Peyer's patch (tissue), 4 donors: ENCODE measurements at regions not wholly inside any gene's neighbourhood (a gene's known extent, or its start where the extent isn't known, plus 50 kb on each side); places are given as distances from the start of the nearest gene placed in this dataset.

Experiments
- DNase-seq, 3 donors: peaks; one replicate each; pipeline ENCODE4 v3.0.0-alpha.2; 2017 to 2019
- H3K27ac ChIP-seq, 4 donors: fragments of 200-600 bp; sonication (generic); one replicate each; pipeline ENCODE4 v1.5.1; 2016 to 2019
- H3K27me3 ChIP-seq, 2 donors: fragments of 200-600 bp; sonication (generic); one replicate each; pipeline ENCODE4 v1.5.1; 2019
- H3K36me3 ChIP-seq, 3 donors: fragments of 200-600 bp; sonication (generic); one replicate each; pipeline ENCODE4 v1.5.1; 2016 to 2019
- H3K4me1 ChIP-seq, 4 donors: fragments of 200-600 bp; sonication (generic); one replicate each; pipeline ENCODE4 v1.5.1; 2016 to 2019
- H3K4me3 ChIP-seq, 4 donors: fragments of 200-600 bp; sonication (generic); 1 replicate in 3 of 4; 2 replicates in 1 of 4; pipeline ENCODE4 v1.5.1; 2016 to 2019; ENCODE audit warnings: mild to moderate bottlenecking in 1 of 4
- H3K9me3 ChIP-seq, 4 donors: fragments of 200-600 bp; sonication (generic); one replicate each; pipeline ENCODE4 v1.5.1; 2016 to 2019; ENCODE audit warnings: mild to moderate bottlenecking in 1 of 4
- CTCF ChIP-seq, 6 experiments: fragments of 450-650 bp in 4 of 6; fragments of 200-600 bp in 2 of 6; sonication (generic) in 1 of 6; IDR thresholded peaks; one replicate each; pipeline ENCODE4 v1.5.1; 2017 to 2019; ENCODE audit warnings: antibody characterized with exemption in 6 of 6, mild to moderate bottlenecking in 3 of 6, moderate library complexity in 1 of 6
- POLR2A ChIP-seq, 2 donors: fragments of 450-650 bp; IDR thresholded peaks; one replicate each; pipeline ENCODE4 v1.5.1; 2017; ENCODE audit warnings: antibody characterized with exemption in 2 of 2, mild to moderate bottlenecking in 2 of 2, moderate library complexity in 2 of 2

GRCh38 chr16:14002416-14002990 is 68.6 kb upstream of the MRTFB start:
- TF ChIP-seq CTCF (IDR thresholded peaks at IDR 0.05) (no peak), POLR2A (IDR thresholded peaks at IDR 0.05) (no peak)
- Histone ChIP-seq H3K9me3 (no peaks in the 10 kb centered on the region), H3K27ac (peak overlapping the region in 3 of 4 donors; percentile 2 to 37 (median 35)), H3K27me3 (no peaks in the 10 kb centered on the region), H3K4me1 (peaks cover 0 to 13% (median 4%) of the 10 kb centered on the region in 4 donors), H3K36me3 (no peaks in the 10 kb centered on the region), H3K4me3 (no peak overlapping the region)
- no peak for DNase-seq

GRCh38 chr16:14003074-14003570 is 68.0 kb upstream of the MRTFB start:
- H3K4me3 ChIP-seq = peak overlapping the region in 2 of 4 donors; percentile 16 to 27
- peaks cover 0 to 11% (median 2%) of the 10 kb centered on the region in 4 donors for H3K4me1 ChIP-seq
- no peaks in the 10 kb centered on the region for H3K36me3 ChIP-seq
- no peaks in the 10 kb centered on the region for H3K27me3 ChIP-seq
- TF ChIP-seq POLR2A (IDR thresholded peaks at IDR 0.05) (no peak), CTCF (IDR thresholded peaks at IDR 0.05) (no peak)
- DNase-seq = peak in 2 of 3 donors; percentile 41 to 55
- peak overlapping the region in 3 of 4 donors; percentile 2 to 37 (median 35) for H3K27ac ChIP-seq
- H3K9me3 ChIP-seq = no peaks in the 10 kb centered on the region

DNA sequence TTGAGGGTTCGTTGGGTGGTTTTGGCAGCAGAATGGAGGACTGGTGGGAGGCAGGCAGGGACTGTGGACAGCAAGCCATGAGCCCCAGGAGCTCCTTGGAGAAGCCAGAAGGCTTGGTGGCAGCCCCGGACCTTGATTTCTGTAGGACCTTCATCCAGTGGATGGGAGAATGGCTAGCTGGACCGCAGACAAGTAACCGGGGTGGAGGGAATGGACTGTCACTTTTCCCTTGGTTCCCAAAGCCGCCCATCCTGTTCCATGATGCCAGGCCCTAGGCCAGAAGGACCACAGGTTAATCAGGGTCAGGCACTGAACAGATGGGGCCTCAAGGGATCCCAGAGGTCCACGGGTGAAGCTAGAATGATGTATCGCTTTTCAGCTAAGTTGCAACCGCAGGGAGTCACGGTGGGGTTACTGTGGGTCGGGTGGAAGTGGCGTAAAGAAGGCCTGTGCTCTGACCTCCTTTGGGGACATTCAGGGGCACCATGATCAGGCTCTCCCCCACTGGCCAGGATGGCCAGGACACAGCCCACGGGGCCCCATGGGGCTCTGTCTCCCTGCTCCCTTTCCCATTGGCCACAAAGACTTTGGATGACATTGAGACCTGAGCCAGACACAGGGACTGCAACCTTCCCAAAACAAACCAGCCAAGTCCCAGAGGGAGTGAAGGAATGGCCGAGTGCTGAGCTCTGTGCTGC is 66.9 kb upstream of the MRTFB start:
- H3K27ac ChIP-seq = peak overlapping the region in 1 of 4 donors; percentile 35
- TF ChIP-seq CTCF (IDR thresholded peaks at IDR 0.05) (no peak), POLR2A (IDR thresholded peaks at IDR 0.05) (no peak)
- H3K9me3 ChIP-seq = no peaks in the 10 kb centered on the region

GRCh38 chr16:14004729-14005315 is 66.3 kb upstream of the MRTFB start:
- peak overlapping the region in 1 of 4 donors; percentile 25 for H3K27ac ChIP-seq
- peaks cover 0 to 1% (median 0%) of the 10 kb centered on the region in 4 donors for H3K4me1 ChIP-seq
- no peaks in the 10 kb centered on the region for H3K36me3 ChIP-seq
- no peak overlapping the region for H3K4me3 ChIP-seq
- DNase-seq = no peak
- no peaks in the 10 kb centered on the region for H3K9me3 ChIP-seq
- no peak for TF ChIP-seq CTCF (IDR thresholded peaks at IDR 0.05)
- H3K27me3 ChIP-seq = no peaks in the 10 kb centered on the region

More for the DNA sequence above, 66.9 kb upstream of the MRTFB start:
- peaks cover 0 to 8% (median 0%) of the 10 kb centered on the region in 4 donors for H3K4me1 ChIP-seq
- no peaks in the 10 kb centered on the region for H3K27me3 ChIP-seq
- no peak for DNase-seq
- no peaks in the 10 kb centered on the region for H3K36me3 ChIP-seq
- H3K4me3 ChIP-seq = no peak overlapping the region

GRCh38 chr16:14005335-14005734 is 65.8 kb upstream of the MRTFB start:
- TF ChIP-seq CTCF (IDR thresholded peaks at IDR 0.05) = no peak
- TF ChIP-seq POLR2A (IDR thresholded peaks at IDR 0.05) = no peak
- Histone ChIP-seq H3K4me3 (no peak overlapping the region), H3K9me3 (no peaks in the 10 kb centered on the region), H3K27me3 (no peaks in the 10 kb centered on the region), H3K4me1 (no peaks in the 10 kb centered on the region), H3K36me3 (no peaks in the 10 kb centered on the region), H3K27ac (no peak overlapping the region)
- no peak for DNase-seq
